ENCODE measurements at regions not wholly inside any gene's neighbourhood (a gene's known extent, or its start where the extent isn't known, plus 50 kb on each side); places are given as distances from the start of the nearest gene placed in this dataset.

DNA sequence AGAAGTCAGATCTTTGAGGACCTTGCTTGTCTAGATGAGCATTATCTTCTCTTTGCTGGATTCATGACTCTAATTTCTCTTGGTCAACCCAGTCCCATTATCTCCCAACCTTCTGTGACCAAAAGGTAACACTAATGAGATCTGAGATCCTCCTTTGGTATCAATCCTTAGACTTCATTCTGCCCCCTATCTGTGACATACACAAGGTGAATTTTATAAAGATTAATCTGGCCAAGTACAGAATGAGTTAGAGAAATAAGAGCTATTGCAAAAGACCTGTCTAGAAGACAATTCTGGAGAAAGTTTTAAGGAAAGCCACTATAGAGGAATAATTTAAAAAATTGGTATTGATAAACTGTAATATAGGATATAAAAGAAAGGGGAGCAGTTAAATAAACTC is 113.8 kb upstream of the KCNMB2 start:
- Mint-ChIP-seq H3K27me3 (ENCODE audit: low read depth) (no peaks in the 10 kb centered on the region), H3K27ac (no peak overlapping the region), H3K9me3 (peaks cover 11% of the 10 kb centered on the region), H3K4me1 (no peaks in the 10 kb centered on the region), H3K36me3 (no peaks in the 10 kb centered on the region), H3K4me3 (no peak overlapping the region)
- no peak for TF ChIP-seq FOXP1 (CRISPR knock-in tag; IDR thresholded peaks at IDR 0.05; ENCODE audit: borderline replicate concordance)
- TF ChIP-seq ZNF396 (CRISPR knock-in tag; IDR thresholded peaks at IDR 0.05; ENCODE audit: borderline replicate concordance): no peak
- no peak for TF ChIP-seq SP1 (CRISPR knock-in tag; conservative IDR thresholded peaks at IDR 0.05)
- no peak for TF ChIP-seq NFE2L1 (CRISPR knock-in tag; IDR thresholded peaks at IDR 0.05)
- no peak for TF ChIP-seq IRF2 (CRISPR knock-in tag; IDR thresholded peaks at IDR 0.05; ENCODE audit: borderline replicate concordance, low read depth)
- no peak for TF ChIP-seq CBFB (CRISPR knock-in tag; IDR thresholded peaks at IDR 0.05; ENCODE audit: low read depth)
- TF ChIP-seq, protein P1, sequence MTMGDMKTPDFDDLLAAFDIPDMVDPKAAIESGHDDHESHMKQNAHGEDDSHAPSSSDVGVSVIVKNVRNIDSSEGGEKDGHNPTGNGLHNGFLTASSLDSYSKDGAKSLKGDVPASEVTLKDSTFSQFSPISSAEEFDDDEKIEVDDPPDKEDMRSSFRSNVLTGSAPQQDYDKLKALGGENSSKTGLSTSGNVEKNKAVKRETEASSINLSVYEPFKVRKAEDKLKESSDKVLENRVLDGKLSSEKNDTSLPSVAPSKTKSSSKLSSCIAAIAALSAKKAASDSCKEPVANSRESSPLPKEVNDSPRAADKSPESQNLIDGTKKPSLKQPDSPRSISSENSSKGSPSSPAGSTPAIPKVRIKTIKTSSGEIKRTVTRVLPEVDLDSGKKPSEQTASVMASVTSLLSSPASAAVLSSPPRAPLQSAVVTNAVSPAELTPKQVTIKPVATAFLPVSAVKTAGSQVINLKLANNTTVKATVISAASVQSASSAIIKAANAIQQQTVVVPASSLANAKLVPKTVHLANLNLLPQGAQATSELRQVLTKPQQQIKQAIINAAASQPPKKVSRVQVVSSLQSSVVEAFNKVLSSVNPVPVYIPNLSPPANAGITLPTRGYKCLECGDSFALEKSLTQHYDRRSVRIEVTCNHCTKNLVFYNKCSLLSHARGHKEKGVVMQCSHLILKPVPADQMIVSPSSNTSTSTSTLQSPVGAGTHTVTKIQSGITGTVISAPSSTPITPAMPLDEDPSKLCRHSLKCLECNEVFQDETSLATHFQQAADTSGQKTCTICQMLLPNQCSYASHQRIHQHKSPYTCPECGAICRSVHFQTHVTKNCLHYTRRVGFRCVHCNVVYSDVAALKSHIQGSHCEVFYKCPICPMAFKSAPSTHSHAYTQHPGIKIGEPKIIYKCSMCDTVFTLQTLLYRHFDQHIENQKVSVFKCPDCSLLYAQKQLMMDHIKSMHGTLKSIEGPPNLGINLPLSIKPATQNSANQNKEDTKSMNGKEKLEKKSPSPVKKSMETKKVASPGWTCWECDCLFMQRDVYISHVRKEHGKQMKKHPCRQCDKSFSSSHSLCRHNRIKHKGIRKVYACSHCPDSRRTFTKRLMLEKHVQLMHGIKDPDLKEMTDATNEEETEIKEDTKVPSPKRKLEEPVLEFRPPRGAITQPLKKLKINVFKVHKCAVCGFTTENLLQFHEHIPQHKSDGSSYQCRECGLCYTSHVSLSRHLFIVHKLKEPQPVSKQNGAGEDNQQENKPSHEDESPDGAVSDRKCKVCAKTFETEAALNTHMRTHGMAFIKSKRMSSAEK (CRISPR knock-in tag; IDR thresholded peaks at IDR 0.05; ENCODE audit: borderline replicate concordance): no peak
- TF ChIP-seq ZNF317 (CRISPR knock-in tag; IDR thresholded peaks at IDR 0.05; ENCODE audit: borderline replicate concordance, low read depth): no peak
- no peak for TF ChIP-seq ATF1 (CRISPR knock-in tag; IDR thresholded peaks at IDR 0.05)
- TF ChIP-seq, protein P2, sequence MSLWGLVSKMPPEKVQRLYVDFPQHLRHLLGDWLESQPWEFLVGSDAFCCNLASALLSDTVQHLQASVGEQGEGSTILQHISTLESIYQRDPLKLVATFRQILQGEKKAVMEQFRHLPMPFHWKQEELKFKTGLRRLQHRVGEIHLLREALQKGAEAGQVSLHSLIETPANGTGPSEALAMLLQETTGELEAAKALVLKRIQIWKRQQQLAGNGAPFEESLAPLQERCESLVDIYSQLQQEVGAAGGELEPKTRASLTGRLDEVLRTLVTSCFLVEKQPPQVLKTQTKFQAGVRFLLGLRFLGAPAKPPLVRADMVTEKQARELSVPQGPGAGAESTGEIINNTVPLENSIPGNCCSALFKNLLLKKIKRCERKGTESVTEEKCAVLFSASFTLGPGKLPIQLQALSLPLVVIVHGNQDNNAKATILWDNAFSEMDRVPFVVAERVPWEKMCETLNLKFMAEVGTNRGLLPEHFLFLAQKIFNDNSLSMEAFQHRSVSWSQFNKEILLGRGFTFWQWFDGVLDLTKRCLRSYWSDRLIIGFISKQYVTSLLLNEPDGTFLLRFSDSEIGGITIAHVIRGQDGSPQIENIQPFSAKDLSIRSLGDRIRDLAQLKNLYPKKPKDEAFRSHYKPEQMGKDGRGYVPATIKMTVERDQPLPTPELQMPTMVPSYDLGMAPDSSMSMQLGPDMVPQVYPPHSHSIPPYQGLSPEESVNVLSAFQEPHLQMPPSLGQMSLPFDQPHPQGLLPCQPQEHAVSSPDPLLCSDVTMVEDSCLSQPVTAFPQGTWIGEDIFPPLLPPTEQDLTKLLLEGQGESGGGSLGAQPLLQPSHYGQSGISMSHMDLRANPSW (CRISPR knock-in tag; conservative IDR thresholded peaks at IDR 0.05; ENCODE audit: low read depth): no peak
- TF ChIP-seq, protein P3, sequence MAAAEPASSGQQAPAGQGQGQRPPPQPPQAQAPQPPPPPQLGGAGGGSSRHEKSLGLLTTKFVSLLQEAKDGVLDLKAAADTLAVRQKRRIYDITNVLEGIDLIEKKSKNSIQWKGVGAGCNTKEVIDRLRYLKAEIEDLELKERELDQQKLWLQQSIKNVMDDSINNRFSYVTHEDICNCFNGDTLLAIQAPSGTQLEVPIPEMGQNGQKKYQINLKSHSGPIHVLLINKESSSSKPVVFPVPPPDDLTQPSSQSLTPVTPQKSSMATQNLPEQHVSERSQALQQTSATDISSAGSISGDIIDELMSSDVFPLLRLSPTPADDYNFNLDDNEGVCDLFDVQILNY (CRISPR knock-in tag; IDR thresholded peaks at IDR 0.05): no peak
- no peak for TF ChIP-seq NR1H2 (CRISPR knock-in tag; IDR thresholded peaks at IDR 0.05)
- TF ChIP-seq NFYB (CRISPR knock-in tag; conservative IDR thresholded peaks at IDR 0.05; ENCODE audit: low read depth): no peak
- no peak for TF ChIP-seq ESRRA (CRISPR knock-in tag; IDR thresholded peaks at IDR 0.05; ENCODE audit: borderline replicate concordance)
- TF ChIP-seq PRRX2 (CRISPR knock-in tag; IDR thresholded peaks at IDR 0.05): no peak
- TF ChIP-seq, protein P4, sequence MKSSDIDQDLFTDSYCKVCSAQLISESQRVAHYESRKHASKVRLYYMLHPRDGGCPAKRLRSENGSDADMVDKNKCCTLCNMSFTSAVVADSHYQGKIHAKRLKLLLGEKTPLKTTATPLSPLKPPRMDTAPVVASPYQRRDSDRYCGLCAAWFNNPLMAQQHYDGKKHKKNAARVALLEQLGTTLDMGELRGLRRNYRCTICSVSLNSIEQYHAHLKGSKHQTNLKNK (CRISPR knock-in tag; IDR thresholded peaks at IDR 0.05): no peak
- TF ChIP-seq, protein P5, sequence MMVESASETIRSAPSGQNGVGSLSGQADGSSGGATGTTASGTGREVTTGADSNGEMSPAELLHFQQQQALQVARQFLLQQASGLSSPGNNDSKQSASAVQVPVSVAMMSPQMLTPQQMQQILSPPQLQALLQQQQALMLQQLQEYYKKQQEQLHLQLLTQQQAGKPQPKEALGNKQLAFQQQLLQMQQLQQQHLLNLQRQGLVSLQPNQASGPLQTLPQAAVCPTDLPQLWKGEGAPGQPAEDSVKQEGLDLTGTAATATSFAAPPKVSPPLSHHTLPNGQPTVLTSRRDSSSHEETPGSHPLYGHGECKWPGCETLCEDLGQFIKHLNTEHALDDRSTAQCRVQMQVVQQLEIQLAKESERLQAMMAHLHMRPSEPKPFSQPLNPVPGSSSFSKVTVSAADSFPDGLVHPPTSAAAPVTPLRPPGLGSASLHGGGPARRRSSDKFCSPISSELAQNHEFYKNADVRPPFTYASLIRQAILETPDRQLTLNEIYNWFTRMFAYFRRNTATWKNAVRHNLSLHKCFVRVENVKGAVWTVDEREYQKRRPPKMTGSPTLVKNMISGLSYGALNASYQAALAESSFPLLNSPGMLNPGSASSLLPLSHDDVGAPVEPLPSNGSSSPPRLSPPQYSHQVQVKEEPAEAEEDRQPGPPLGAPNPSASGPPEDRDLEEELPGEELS (CRISPR knock-in tag; IDR thresholded peaks at IDR 0.05): no peak
- no peak for TF ChIP-seq ZNF121 (CRISPR knock-in tag; IDR thresholded peaks at IDR 0.05)
- no peak for TF ChIP-seq RORB (CRISPR knock-in tag; IDR thresholded peaks at IDR 0.05)
- DNase-seq (ENCODE audit: low spot score): no peak
- ChIA-PET CTCF (interaction anchor here (0.6 to 1.2 kb wide), 2 partner anchors 691 to 1993 kb away, joined by 4 to 6 read pairs; no protein-coding TSS in a partner anchor), POLR2A (no interaction called here)
- ATAC-seq: peak; percentile 30
